Uterus (tissue), 3 donors: ENCODE measurements at regions not wholly inside any gene's neighbourhood (a gene's known extent, or its start where the extent isn't known, plus 50 kb on each side); places are given as distances from the start of the nearest gene placed in this dataset.

Experiments
- DNase-seq, 2 donors: peaks; one replicate each; pipeline ENCODE4 v3.0.0-alpha.2; 2019 to 2020
- H3K27ac ChIP-seq, 2 donors: fragments of 200-600 bp; sonication (generic); 1 replicate in 1 of 2; 2 replicates in 1 of 2; pipeline ENCODE4 v1.5.1; 2016 to 2018
- H3K27me3 ChIP-seq, 2 donors: fragments of 200-600 bp; sonication (generic); one replicate each; pipeline ENCODE4 v1.5.1; 2018 to 2019; ENCODE audit warnings: control low read depth in 1 of 2
- H3K36me3 ChIP-seq, 2 donors: fragments of 200-600 bp; sonication (generic); one replicate each; pipeline ENCODE4 v1.5.1; 2019; ENCODE audit warnings: control low read depth in 1 of 2
- H3K4me1 ChIP-seq, 2 donors: fragments of 200-600 bp; sonication (generic); one replicate each; pipeline ENCODE4 v1.5.1; 2018 to 2019; ENCODE audit warnings: control low read depth in 1 of 2
- H3K4me3 ChIP-seq, 2 donors: fragments of 200-600 bp; sonication (generic); 1 replicate in 1 of 2; 2 replicates in 1 of 2; pipeline ENCODE4 v1.5.1; 2018 to 2019; ENCODE audit warnings: mild to moderate bottlenecking in 1 of 2
- H3K9me3 ChIP-seq, 2 donors: fragments of 200-600 bp; sonication (generic); one replicate each; pipeline ENCODE4 v1.5.1; 2019; ENCODE audit warnings: control low read depth in 1 of 2
- POLR2A ChIP-seq, 2 donors: fragments of 450-650 bp; IDR thresholded peaks; one replicate each; pipeline ENCODE4 v1.6.1; 2016; ENCODE audit warnings: antibody characterized with exemption in 2 of 2, mild to moderate bottlenecking in 1 of 2, moderate library complexity in 1 of 2
- intact Hi-C: fragments of 100-400 bp; cut with DNase I; formaldehyde crosslinking; loops from one replicate; pipeline ENCODE4 v1.15.1; 2023; ENCODE audit warnings: low total_unique reads
- TF ChIP-seq, protein P1 (sequence below), 4 experiments: fragments of 200-600 bp in 2 of 4; fragments of 450-650 bp in 2 of 4; sonication (generic) in 2 of 4; IDR thresholded peaks; one replicate each; pipeline ENCODE4 v1.5.1; 2016 to 2019; ENCODE audit warnings: antibody characterized with exemption in 4 of 4, mild to moderate bottlenecking in 2 of 4, moderate library complexity in 1 of 4
- donor health status: DM: yes; HTN: yes; CAD: no.

DNA sequence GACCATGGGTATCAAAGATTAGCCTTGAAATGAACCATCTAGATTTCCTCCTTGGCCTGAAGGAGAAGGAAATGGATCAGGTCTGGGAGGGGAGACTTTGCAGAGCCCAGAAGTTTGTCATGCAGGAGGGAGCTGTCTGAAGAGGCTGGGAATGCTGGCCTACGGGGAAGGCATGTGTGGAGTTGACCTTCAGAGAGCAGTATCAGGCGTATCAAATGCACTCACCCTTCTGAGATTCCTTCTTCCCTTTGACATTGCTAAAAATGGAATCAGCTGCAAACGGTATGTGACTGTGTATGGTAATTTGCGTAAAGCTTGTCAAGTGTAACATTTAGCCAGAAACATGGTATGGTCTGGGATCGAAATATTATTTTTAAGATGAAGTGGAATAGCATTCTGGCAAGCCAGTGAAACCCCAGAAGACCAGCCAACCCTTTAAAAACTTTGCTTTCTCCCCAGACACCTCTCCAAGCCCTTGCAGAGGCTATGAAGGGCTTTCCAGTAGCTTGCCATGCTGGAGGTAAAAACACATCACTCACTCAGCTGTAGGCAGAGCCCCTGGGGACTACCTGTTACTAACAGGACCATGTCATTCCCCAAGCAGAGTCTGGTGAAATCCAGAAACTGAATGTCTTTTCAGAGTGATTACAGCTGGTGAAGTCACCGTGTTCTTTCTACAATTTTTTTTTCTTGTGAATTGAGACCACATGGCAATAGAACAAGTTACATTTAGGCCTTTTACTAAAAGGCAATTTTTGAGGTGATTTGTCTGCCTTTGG is 174.7 kb upstream of the SLC24A5 start:
- Histone ChIP-seq H3K27ac (no peak overlapping the region), H3K36me3 (no peaks in the 10 kb centered on the region), H3K27me3 (no peaks in the 10 kb centered on the region), H3K9me3 (no peaks in the 10 kb centered on the region), H3K4me3 (no peak overlapping the region), H3K4me1 (no peaks in the 10 kb centered on the region)
- TF ChIP-seq POLR2A (IDR thresholded peaks at IDR 0.05), result no peak
- TF ChIP-seq, protein P1, sequence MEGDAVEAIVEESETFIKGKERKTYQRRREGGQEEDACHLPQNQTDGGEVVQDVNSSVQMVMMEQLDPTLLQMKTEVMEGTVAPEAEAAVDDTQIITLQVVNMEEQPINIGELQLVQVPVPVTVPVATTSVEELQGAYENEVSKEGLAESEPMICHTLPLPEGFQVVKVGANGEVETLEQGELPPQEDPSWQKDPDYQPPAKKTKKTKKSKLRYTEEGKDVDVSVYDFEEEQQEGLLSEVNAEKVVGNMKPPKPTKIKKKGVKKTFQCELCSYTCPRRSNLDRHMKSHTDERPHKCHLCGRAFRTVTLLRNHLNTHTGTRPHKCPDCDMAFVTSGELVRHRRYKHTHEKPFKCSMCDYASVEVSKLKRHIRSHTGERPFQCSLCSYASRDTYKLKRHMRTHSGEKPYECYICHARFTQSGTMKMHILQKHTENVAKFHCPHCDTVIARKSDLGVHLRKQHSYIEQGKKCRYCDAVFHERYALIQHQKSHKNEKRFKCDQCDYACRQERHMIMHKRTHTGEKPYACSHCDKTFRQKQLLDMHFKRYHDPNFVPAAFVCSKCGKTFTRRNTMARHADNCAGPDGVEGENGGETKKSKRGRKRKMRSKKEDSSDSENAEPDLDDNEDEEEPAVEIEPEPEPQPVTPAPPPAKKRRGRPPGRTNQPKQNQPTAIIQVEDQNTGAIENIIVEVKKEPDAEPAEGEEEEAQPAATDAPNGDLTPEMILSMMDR (IDR thresholded peaks at IDR 0.05), result no peak
- intact Hi-C loops, result no loop called here
- DNase-seq, result no peak

DNA sequence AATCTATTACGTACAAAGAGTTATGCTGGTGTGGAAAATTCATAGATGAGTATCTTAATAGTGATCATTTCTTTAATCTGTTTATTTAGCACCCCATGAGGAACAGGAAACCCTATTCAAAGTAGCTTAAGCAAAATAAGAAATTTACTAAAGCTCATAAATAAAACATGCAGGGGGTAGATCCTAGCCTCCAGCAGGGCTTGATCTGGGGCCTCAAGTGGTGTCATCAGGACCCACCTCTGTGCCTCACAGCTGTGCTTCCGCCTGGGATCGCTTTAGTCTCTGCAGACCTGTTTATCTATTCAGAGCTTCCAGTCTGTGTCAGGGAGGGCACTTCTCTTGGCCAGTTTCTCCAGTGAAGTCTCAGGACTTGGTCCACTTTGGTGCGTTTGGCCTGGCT is 171.0 kb upstream of the SLC24A5 start:
- intact Hi-C loops, result no loop called here
- Histone ChIP-seq H3K27me3 (no peaks in the 10 kb centered on the region), H3K4me1 (no peaks in the 10 kb centered on the region), H3K4me3 (no peak overlapping the region), H3K27ac (no peak overlapping the region), H3K9me3 (no peaks in the 10 kb centered on the region), H3K36me3 (no peaks in the 10 kb centered on the region)
- DNase-seq, result no peak
- TF ChIP-seq, protein P1 (IDR thresholded peaks at IDR 0.05), result no peak
- no peak for TF ChIP-seq POLR2A (IDR thresholded peaks at IDR 0.05)

- Histone ChIP-seq H3K27me3 (no peaks in the 10 kb centered on the region), H3K4me3 (no peak overlapping the region), H3K36me3 (no peaks in the 10 kb centered on the region), H3K4me1 (no peaks in the 10 kb centered on the region), H3K27ac (no peak overlapping the region), H3K9me3 (no peaks in the 10 kb centered on the region)
- intact Hi-C loops, result no loop called here
- no peak for DNase-seq
- TF ChIP-seq, protein P1 (IDR thresholded peaks at IDR 0.05), result no peak
- no peak for TF ChIP-seq POLR2A (IDR thresholded peaks at IDR 0.05)
Observed at GRCh38 chr15:47950447-47950846, 170.3 kb upstream of the SLC24A5 start.

- TF ChIP-seq POLR2A (IDR thresholded peaks at IDR 0.05), result no peak
- TF ChIP-seq, protein P1 (IDR thresholded peaks at IDR 0.05), result no peak
- Histone ChIP-seq H3K4me3 (no peak overlapping the region), H3K27me3 (no peaks in the 10 kb centered on the region), H3K27ac (no peak overlapping the region), H3K36me3 (no peaks in the 10 kb centered on the region), H3K4me1 (no peaks in the 10 kb centered on the region), H3K9me3 (no peaks in the 10 kb centered on the region)
- intact Hi-C loops, result no loop called here
- no peak for DNase-seq
Observed at GRCh38 chr15:47951781-47952180, 169.0 kb upstream of the SLC24A5 start.

- H3K27ac ChIP-seq, result no peak overlapping the region
- H3K36me3 ChIP-seq, result no peaks in the 10 kb centered on the region
- no peak for DNase-seq
- no peak overlapping the region for H3K4me3 ChIP-seq
- no peaks in the 10 kb centered on the region for H3K27me3 ChIP-seq
- intact Hi-C loops, result no loop called here
- H3K4me1 ChIP-seq, result no peaks in the 10 kb centered on the region
- H3K9me3 ChIP-seq, result no peaks in the 10 kb centered on the region
- TF ChIP-seq POLR2A (IDR thresholded peaks at IDR 0.05), result no peak
- TF ChIP-seq, protein P1 (IDR thresholded peaks at IDR 0.05), result no peak
Observed at GRCh38 chr15:47954196-47954595, 166.6 kb upstream of the SLC24A5 start.
